K562 (cell line): ENCODE measurements at regions not wholly inside any gene's neighbourhood (a gene's known extent, or its start where the extent isn't known, plus 50 kb on each side); places are given as distances from the start of the nearest gene placed in this dataset.

Experiments used
- ATAC-seq: fragments of 200-7000 bp; cut with Tn5 transposase; 3 replicates; pipeline ENCODE4 v1.9.1; 2020; ENCODE audit warnings: moderate library complexity
- BruUV-seq: library from RNA; stranded (reverse); fragments of 400-500 nt; replicated peaks from 2 replicates; lab custom pipeline; 2021; lab: Mats Ljungman, UMichigan
- CTCF ChIA-PET: fragments of 300-600 bp; formaldehyde crosslinking; extraction: SDS; loops from one replicate; lab custom pipeline; 2021; ENCODE audit warnings: low intra/inter-chr PET ratio; lab: Yijun Ruan, JAX
- POLR2A ChIA-PET: fragments of 300-600, 350-650 bp; sonication (Branson Sonifier 250); formaldehyde crosslinking; extraction: SDS; loops from one replicate; lab custom pipeline; 2021; ENCODE audit warnings: antibody characterized with exemption, inconsistent platforms; lab: Yijun Ruan, JAX
- DNase-seq, 4 experiments: peaks; one replicate each; pipeline versions ENCODE4 v3.0.0 to v3.0.0-alpha.2; 2011 to 2018; ENCODE audit warnings: low spot score in 3 of 4, mixed read lengths in 3 of 4; ENCODE audit errors: extremely low read depth in 1 of 4
- FAIRE-seq: peaks from 2 replicates; lab custom pipeline; 2011; peaks lifted over from hg19 to GRCh38; lab: Jason Lieb, UNC
- H2AFZ ChIP-seq: 2 replicates; pipeline ENCODE4 v1.6.0; 2011; ENCODE audit warnings: low read depth, low read length, control low read depth, inconsistent platforms
- H3K27ac ChIP-seq: fragments of 200-600 bp; 3 replicates; pipeline ENCODE4 v1.8.0; 2011; ENCODE audit warnings: low read depth, mild to moderate bottlenecking, control low read depth, inconsistent platforms, low read length, moderate library complexity, mixed read lengths; ENCODE audit errors: extremely low read depth
- H3K27me3 ChIP-seq, 2 experiments: fragments of 300-600 bp in 1 of 2; 2 replicates in 1 of 2; 3 replicates in 1 of 2; pipeline versions ENCODE4 v1.6.0 to v1.8.0; 2011; ENCODE audit warnings: inconsistent platforms in 2 of 2, low read length in 2 of 2, mild to moderate bottlenecking in 1 of 2, mixed read lengths in 1 of 2, moderate library complexity in 1 of 2; ENCODE audit not compliant: control insufficient read depth in 2 of 2, insufficient read depth in 2 of 2
- H3K36me3 ChIP-seq: fragments of 300-600 bp; 3 replicates; pipeline ENCODE4 v1.8.0; 2011; ENCODE audit warnings: mild to moderate bottlenecking, low read length, inconsistent platforms; ENCODE audit not compliant: control insufficient read depth, insufficient read depth
- H3K4me1 ChIP-seq, 2 experiments: fragments of 200-600 bp in 1 of 2; replicated peaks in 1 of 2; 2 replicates in 1 of 2; 3 replicates in 1 of 2; pipeline versions ENCODE4 v1.5.1 to v1.8.0; 2011; ENCODE audit warnings: inconsistent platforms in 2 of 2, low read length in 2 of 2, mild to moderate bottlenecking in 1 of 2, mixed read lengths in 1 of 2, moderate library complexity in 1 of 2; ENCODE audit not compliant: control insufficient read depth in 2 of 2, insufficient read depth in 2 of 2
- H3K4me2 ChIP-seq: 2 replicates; pipeline ENCODE4 v1.6.1; 2011; ENCODE audit warnings: low read length, control low read depth, inconsistent platforms, mixed read lengths; ENCODE audit not compliant: insufficient read depth
- H3K4me3 ChIP-seq: fragments of 200-600 bp; sonication (generic), shearing (Covaris generic); 2 replicates; pipeline ENCODE4 v1.5.1; 2016; ENCODE audit warnings: control low read depth, inconsistent platforms
- H3K79me2 ChIP-seq: fragments of 200-600 bp; 3 replicates; pipeline ENCODE4 v1.8.0; 2011; ENCODE audit warnings: low read length, inconsistent platforms; ENCODE audit not compliant: control insufficient read depth, insufficient read depth
- H3K9ac ChIP-seq, 2 experiments: 2 replicates each; pipeline versions ENCODE4 v1.6.0 to v1.6.1; 2011; ENCODE audit warnings: low read depth in 2 of 2, low read length in 2 of 2, control low read depth in 1 of 2, inconsistent platforms in 1 of 2, mild to moderate bottlenecking in 1 of 2, mixed read lengths in 1 of 2; ENCODE audit not compliant: insufficient read depth in 1 of 2
- H3K9me1 ChIP-seq: one replicate; pipeline ENCODE4 v1.6.0; 2011; ENCODE audit warnings: inconsistent platforms, mild to moderate bottlenecking, low read length, moderate library complexity; ENCODE audit not compliant: control insufficient read depth, insufficient read depth
- H3K9me3 ChIP-seq: replicated peaks from 2 replicates; pipeline ENCODE4 v1.5.1; 2011; ENCODE audit warnings: low read depth, low read length, inconsistent platforms; ENCODE audit not compliant: control insufficient read depth, insufficient read depth
- H4K20me1 ChIP-seq: replicated peaks from 2 replicates; pipeline ENCODE4 v1.6.1; 2011; ENCODE audit warnings: low read length, inconsistent platforms, mixed read lengths; ENCODE audit not compliant: control insufficient read depth, insufficient read depth
- ARID2 ChIP-seq: fragments of 450-650 bp; IDR thresholded peaks from 2 replicates; pipeline ENCODE4 v1.6.1; 2017; ENCODE audit warnings: antibody characterized with exemption, mild to moderate bottlenecking
- BCOR ChIP-seq: fragments of 450-650 bp; IDR thresholded peaks from 2 replicates; pipeline ENCODE4 v1.6.1; 2016
- CEBPB ChIP-seq: fragments of 450-650 bp; IDR thresholded peaks from 2 replicates; pipeline ENCODE4 v1.6.1; 2016; ENCODE audit warnings: missing genetic modification characterization, missing compliant biosample characterization
- DNMT1 ChIP-seq: fragments of 450-650 bp; IDR thresholded peaks from 2 replicates; pipeline ENCODE4 v1.6.1; 2016; ENCODE audit warnings: antibody characterized with exemption, mild to moderate bottlenecking
- ESRRA ChIP-seq: fragments of 450-650 bp; IDR thresholded peaks from 2 replicates; pipeline ENCODE4 v1.6.1; 2014; ENCODE audit warnings: low read depth, mild to moderate bottlenecking, moderate library complexity, borderline replicate concordance
- KLF10 ChIP-seq: fragments of 250-450 bp; sonication (Bioruptor Pico); IDR thresholded peaks from 2 replicates; pipeline ENCODE4 v1.6.1; 2021; ENCODE audit warnings: matching md5 sums
- TAL1 ChIP-seq: fragments of 450-650 bp; IDR thresholded peaks from 2 replicates; pipeline ENCODE4 v1.6.1; 2016; ENCODE audit warnings: mild to moderate bottlenecking
- TEAD2 ChIP-seq: fragments of 450-650 bp; IDR thresholded peaks from 2 replicates; pipeline ENCODE4 v1.6.1; 2016; ENCODE audit warnings: missing genetic modification characterization, control low read depth, missing compliant biosample characterization
- UBTF ChIP-seq, 2 experiments: IDR thresholded peaks; 2 replicates each; pipeline ENCODE4 v1.6.1; 2012; ENCODE audit warnings: improper control_type of control experiment in 2 of 2, low read depth in 2 of 2, low read length in 2 of 2, borderline replicate concordance in 1 of 2
- XRCC4 ChIP-seq: IDR thresholded peaks from one replicate; pipeline ENCODE4 v1.6.1; 2011; ENCODE audit not compliant: insufficient read depth, insufficient read length; ENCODE audit errors: extremely low read depth
- ZNF717 ChIP-seq: fragments of 250-450 bp; sonication (Bioruptor Pico); IDR thresholded peaks from 2 replicates; pipeline ENCODE4 v1.5.0; 2021
- ZNF76 ChIP-seq: fragments of 250-450 bp; sonication (Bioruptor Pico); IDR thresholded peaks from 2 replicates; pipeline ENCODE4 v1.4.0; 2020; ENCODE audit warnings: mild to moderate bottlenecking, moderate library complexity, borderline replicate concordance
- WGBS: fragments of 100-300 bp; shearing (Covaris generic); methylation state at CpG from one replicate; pipeline ENCODE4 v1.1.6; 2016; ENCODE audit warnings: low coverage, mixed read lengths; ENCODE audit not compliant: insufficient coverage; ENCODE audit errors: missing lambda C conversion rate; 5-methylcytosine and 5-hydroxymethylcytosine counted together
- in situ Hi-C: fragments of 300-500 bp; cut with MboI; formaldehyde crosslinking; loops from 4 replicates; pipeline ENCODE4 v1.15.0; 2018; ENCODE audit warnings: inconsistent platforms, mixed read lengths
- intact Hi-C: fragments of 100-400 bp; cut with micrococcal nuclease; formaldehyde crosslinking; loops from 2 replicates; pipeline ENCODE4 v1.14.2; 2022

DNA sequence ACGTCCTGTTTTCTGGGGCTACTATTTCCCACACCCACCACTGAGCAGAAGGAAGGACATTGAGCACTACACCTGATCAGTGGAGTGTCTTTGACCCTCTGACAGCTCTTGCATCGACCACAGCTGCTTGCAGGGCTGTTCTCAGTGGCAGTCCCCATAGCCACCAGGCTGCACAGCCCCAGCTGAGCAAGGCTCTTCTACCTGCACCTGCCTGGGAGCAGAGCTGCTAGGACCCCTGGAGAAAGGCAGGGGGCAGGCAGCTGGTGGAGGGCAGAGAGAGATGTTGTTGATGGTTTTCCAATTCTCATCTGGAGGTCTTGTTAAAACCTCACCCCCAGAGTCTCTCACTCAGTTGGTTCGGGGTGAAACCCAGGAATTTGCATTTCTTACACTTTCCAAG, 361.8 kb upstream of the ZNF507 start:
- Histone ChIP-seq H4K20me1 (no peaks in the 10 kb centered on the region), H3K27ac (no peak overlapping the region), H3K79me2 (no peaks in the 10 kb centered on the region), H3K9ac (no peak overlapping the region), H3K9me1 (no peaks in the 10 kb centered on the region), H3K4me2 (no peak overlapping the region), H2AFZ (no peak overlapping the region), H3K9me3 (no peaks in the 10 kb centered on the region), H3K36me3 (no peaks in the 10 kb centered on the region), H3K4me3 (no peak overlapping the region), H3K4me1 (no peaks in the 10 kb centered on the region), H3K27me3 (peaks cover 0 to 8% of the 10 kb centered on the region in 2 experiments; a peak in 1 of 5 replicates)
- no peak for TF ChIP-seq BCOR
- no peak for TF ChIP-seq TAL1
- TF ChIP-seq KLF10, result no peak
- no peak for TF ChIP-seq ESRRA
- TF ChIP-seq UBTF (IDR thresholded peaks at IDR 0.05; ENCODE audit: borderline replicate concordance in 1 of 2, low read depth in 2 of 2, low read length in 2 of 2), result no peak
- no peak for TF ChIP-seq CEBPB (tag)
- no peak for TF ChIP-seq TEAD2 (tag)
- no peak for TF ChIP-seq ARID2
- no peak for TF ChIP-seq ZNF76 (CRISPR knock-in tag)
- TF ChIP-seq DNMT1, result no peak
- TF ChIP-seq ZNF717 (CRISPR knock-in tag), result no peak
- no peak for TF ChIP-seq XRCC4
- intact Hi-C loops, result no loop called here
- no peak for ATAC-seq
- no peak for DNase-seq
- ChIA-PET CTCF (no interaction called here), POLR2A (no interaction called here)
- in situ Hi-C loops, result no loop called here
- no peak for FAIRE-seq
- WGBS, result 0% methylated on average over 3 of the region's 3 CpGs
- BruUV-seq, result no TSS peak
